OCI-M2 (cell line): ENCODE measurements at regions not wholly inside any gene's neighbourhood (a gene's known extent, or its start where the extent isn't known, plus 50 kb on each side); places are given as distances from the start of the nearest gene placed in this dataset.
"Not testable (repeated sequence)": the region's sequence is repeated elsewhere in the genome, so short reads cannot be mapped to it uniquely, and the experiment has no call there.

ENCODE experiments used
- DNase-seq: peaks from one replicate; lab custom pipeline; 2025; ENCODE audit not compliant: unreplicated experiment; lab: John Stamatoyannopoulos, UW

GRCh38 chr4:45283352-45283751, 557.0 kb upstream of the GNPDA2 start:
- no peak for DNase-seq

- no peak for DNase-seq
Measured at GRCh38 chr4:45280121-45280520, 553.8 kb upstream of the GNPDA2 start.

GRCh38 chr4:45275862-45276261, 549.5 kb upstream of the GNPDA2 start:
- no peak for DNase-seq

GRCh38 chr4:45248106-45248505, 521.8 kb upstream of the GNPDA2 start:
- DNase-seq, result not testable (repeated sequence)

- DNase-seq, result no peak
Measured at GRCh38 chr4:45241976-45242375, 515.6 kb upstream of the GNPDA2 start.

GRCh38 chr4:45229206-45229605, 502.9 kb upstream of the GNPDA2 start:
- no peak for DNase-seq

- no peak for DNase-seq
Measured at GRCh38 chr4:45215976-45216542, 489.7 kb upstream of the GNPDA2 start.

GRCh38 chr4:45208476-45208875, 482.1 kb upstream of the GNPDA2 start:
- not testable (repeated sequence) for DNase-seq

- not testable (repeated sequence) for DNase-seq
Measured at GRCh38 chr4:45207864-45208331, 481.5 kb upstream of the GNPDA2 start.

- DNase-seq, result not testable (repeated sequence)
Measured at GRCh38 chr4:45207241-45207863, 481.0 kb upstream of the GNPDA2 start.

- DNase-seq, result no peak
Measured at GRCh38 chr4:45199736-45200135, 473.4 kb upstream of the GNPDA2 start.

GRCh38 chr4:45188501-45188900, 462.1 kb upstream of the GNPDA2 start:
- DNase-seq, result no peak

- DNase-seq, result no peak
Measured at GRCh38 chr4:45186249-45186648, 459.9 kb upstream of the GNPDA2 start.

GRCh38 chr4:45183905-45184304, 457.5 kb upstream of the GNPDA2 start:
- DNase-seq, result no peak

GRCh38 chr4:45172636-45173035, 446.3 kb upstream of the GNPDA2 start:
- DNase-seq, result no peak

GRCh38 chr4:45160951-45161350, 434.6 kb upstream of the GNPDA2 start:
- no peak for DNase-seq

GRCh38 chr4:45155081-45155777, 428.9 kb upstream of the GNPDA2 start:
- no peak for DNase-seq

GRCh38 chr4:45147866-45148265, 421.5 kb upstream of the GNPDA2 start:
- DNase-seq, result no peak

- no peak for DNase-seq
Measured at GRCh38 chr4:45131020-45131419, 404.7 kb upstream of the GNPDA2 start.

- DNase-seq, result no peak
Measured at GRCh38 chr4:45122406-45122805, 396.1 kb upstream of the GNPDA2 start.

GRCh38 chr4:45121426-45121975, 395.1 kb upstream of the GNPDA2 start:
- DNase-seq, result no peak

- no peak for DNase-seq
Measured at GRCh38 chr4:45120163-45120562, 393.8 kb upstream of the GNPDA2 start.
